ENCODE measurements at regions not wholly inside any gene's neighbourhood (a gene's known extent, or its start where the extent isn't known, plus 50 kb on each side); places are given as distances from the start of the nearest gene placed in this dataset.

DNA sequence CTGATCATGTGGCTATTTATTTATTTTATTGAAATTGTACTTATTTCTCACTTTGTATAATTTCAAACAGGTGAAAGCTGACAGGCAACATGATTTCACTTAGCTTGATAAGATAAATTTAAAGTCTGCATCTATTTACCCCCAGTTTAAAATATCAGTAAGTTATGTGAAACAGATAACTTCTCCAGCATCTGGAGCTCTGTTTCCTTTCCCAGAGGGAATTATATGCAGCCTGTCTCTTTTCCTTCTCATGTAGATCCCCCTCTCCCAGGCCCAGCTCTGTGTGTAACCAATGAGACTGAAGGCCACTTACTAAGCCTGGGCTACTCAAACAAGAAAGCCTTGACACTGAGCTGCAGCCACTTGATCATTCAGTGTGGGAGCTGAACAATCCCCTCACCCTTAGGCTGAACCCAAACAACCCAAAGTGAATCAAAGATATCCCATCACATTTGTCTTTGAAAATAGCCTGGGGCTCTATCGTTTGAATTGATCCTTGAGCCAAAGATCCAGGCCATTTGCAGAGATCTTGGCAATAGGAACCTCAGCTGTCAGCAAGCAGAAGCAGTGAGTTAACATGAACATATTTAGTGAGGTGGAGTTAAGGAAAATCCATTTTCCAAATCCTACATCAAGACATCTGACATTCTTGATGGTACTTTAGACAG lies 383.9 kb downstream of the TGFB2 start:
- no peak for DNase-seq

DNA sequence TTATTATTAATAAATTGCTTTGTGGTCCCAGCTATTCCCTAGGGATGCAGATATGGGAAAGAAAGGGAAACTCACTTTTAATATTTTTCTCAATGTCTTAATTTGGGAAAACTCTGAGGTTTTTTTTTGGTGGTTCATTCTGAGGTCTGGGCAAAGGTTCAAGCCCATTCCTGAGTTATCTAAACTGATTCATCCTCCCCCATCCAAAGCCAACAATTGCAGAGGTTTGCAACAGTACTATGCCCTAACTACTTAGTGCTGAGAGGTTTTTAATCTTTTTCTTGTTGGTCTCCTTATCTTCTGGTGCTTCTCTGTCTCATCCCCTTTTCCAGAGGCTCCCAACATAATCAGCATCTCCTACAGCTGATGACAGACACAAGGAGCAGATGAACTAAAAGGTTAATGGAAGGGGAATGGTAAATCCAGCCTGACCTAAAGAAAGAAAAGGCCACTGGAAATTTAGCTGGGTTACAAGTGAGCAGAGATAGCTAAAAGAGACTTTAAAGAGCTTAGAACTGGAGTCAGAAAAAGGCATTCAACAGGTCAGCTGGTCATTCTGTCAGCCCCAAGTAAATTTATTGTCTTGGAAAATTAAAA lies 390.4 kb downstream of the TGFB2 start:
- DNase-seq: no peak

DNA sequence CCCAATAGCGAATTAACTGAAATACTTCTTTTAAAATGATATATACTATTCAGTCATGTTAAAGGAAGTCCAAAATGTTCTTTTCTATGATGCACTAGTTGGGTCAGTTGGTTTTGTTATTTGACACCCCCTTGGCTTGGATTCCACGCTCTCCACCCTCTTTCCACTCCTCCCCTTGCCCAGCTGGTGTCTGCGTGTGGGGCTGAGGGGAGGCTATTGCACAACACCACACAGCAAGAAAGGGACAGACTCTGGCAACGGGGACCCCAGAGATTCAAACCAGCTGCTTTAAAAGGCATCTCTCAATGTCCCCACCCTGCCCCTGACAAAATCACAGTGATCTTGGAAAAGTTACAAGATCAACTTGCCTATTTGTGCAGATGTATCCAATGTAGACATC lies 394.3 kb downstream of the TGFB2 start:
- no peak for DNase-seq

DNA sequence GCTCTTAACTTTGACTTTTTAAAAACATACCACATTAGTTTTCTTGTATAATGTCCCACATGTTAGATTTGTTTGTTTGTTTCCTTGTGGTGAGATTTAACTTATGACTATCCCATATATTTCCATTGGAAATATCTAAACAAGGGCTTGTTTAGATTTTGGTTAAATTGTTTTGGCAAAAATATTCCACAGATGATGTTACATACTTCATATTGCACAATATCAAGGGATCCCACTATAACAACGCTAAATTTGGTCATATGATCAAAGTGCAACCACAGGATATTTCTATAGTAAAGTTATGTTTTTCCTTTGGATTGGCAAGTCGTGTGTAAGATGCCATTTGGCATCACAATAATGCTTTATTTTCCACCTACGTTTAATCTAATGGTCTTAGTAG lies 396.7 kb downstream of the TGFB2 start:
- DNase-seq: no peak

GRCh38 chr1:218742467-218743262 lies 397.5 kb downstream of the TGFB2 start:
- DNase-seq: no peak

DNA sequence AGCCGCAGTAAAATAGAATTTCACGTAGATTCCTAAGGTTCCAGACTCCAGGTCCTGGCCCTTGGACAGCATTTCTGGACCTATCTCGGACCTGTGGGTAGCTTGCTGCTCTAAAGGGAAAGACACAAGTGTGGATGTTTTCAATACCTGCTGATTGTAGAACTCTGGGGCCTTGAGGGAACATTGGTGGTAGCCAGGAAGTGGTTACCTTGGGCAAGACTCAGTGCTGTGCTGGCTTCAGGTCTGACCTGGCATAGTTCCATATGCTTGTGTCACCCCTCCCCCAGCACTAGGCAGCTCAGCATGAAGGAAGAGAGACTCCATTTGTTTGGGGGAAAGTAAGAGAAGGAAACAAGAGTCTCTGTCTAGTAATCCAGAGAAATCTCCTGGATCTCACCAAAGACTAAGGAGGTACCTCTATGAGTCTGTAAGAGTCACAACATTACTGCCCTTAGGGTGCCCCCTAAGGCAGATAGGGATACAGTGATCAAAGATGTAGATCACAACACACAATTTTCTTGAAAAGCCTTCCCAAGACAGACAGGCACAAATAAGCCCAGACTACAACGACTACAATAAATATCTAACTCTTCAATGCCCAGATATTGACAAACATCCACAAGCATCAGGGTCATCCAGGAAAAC lies 398.8 kb downstream of the TGFB2 start:
- no peak for DNase-seq

- DNase-seq: no peak
Measured at GRCh38 chr1:218748071-218748470, 402.9 kb downstream of the TGFB2 start.

GRCh38 chr1:218750216-218750970 lies 405.3 kb downstream of the TGFB2 start:
- no peak for DNase-seq

DNA sequence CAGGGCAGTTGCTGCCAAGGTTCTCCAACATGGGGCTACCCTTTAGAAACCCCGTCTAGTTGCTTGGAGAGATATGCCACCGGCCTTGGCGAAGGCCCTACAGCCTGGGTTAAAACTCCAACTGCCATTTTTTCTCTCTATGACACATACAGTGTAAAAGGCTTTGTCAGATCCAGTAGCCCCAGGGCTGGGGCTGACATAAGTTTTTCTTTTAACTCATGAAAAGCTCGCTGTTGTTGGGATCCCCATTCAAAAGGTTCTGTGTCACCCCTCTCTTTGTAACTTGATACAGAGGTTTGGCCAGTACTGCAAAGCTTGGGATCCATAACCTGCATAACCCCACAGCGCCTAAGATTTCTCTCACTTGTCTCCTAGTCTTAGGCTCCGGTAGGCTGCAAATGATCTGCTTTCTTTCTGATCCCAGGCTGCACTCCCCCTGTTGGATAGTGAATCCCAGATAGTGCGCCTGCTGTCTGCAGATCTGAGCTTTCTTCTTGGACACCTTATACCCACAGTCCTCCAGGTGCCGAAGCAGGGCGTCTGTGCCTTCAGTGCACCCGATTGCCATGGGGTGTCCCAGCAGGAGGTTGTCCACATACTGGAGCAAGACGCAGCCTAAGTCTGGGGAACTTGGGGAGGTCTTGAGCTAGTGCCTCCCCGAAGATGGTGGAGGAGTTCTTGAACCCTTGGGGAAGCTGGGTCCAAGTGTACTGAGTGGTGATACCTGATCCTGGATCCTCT lies 406.2 kb downstream of the TGFB2 start:
- DNase-seq: no peak

GRCh38 chr1:218752126-218752525 lies 407.0 kb downstream of the TGFB2 start:
- DNase-seq: no peak

GRCh38 chr1:218754477-218754876 lies 409.3 kb downstream of the TGFB2 start:
- no peak for DNase-seq

DNA sequence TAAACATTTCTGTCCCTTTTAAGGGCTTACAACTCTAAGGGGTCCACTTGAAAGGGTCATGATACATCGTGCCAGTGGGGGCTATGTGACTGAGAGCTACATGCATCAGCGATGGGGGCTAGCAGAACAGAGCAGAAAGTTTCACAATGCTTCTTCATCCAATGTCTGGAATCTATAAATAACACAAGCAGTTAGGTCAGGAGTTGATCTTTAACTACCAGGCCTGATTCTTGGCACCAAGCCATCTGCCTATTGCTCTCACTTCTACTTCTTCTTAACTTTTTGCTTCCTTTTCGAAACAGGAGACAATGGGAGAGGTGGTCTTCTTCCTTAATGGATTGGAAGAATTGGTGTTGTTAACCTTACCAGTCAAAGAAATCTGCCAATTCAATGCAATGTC lies 410.0 kb downstream of the TGFB2 start:
- DNase-seq: no peak

- DNase-seq: no peak
Measured at GRCh38 chr1:218759795-218760194, 413.9 kb upstream of the LYPLAL1 start.

GRCh38 chr1:218760601-218761570 lies 412.8 kb upstream of the LYPLAL1 start:
- DNase-seq: no peak

GRCh38 chr1:218763538-218763937 lies 410.1 kb upstream of the LYPLAL1 start:
- no peak for DNase-seq

GRCh38 chr1:218765753-218766152 lies 407.9 kb upstream of the LYPLAL1 start:
- no peak for DNase-seq

DNA sequence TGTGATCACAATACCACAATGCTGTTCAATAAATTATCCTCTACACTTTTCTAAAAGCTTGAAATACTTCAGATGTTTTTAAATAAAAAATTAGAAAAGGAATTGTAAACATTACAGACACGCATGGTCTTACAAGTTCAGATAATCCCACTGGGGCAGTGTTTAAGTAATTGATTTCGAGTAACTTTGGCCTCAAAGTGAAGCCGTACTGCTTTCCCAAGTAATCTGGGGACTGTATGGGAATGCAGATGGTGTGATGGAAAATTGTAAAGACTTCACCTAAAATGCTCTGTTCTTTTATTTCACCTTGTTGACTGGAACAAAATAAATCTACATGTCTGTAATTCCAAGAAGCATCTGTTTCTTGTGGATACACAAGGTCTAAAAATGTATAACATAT lies 401.7 kb upstream of the LYPLAL1 start:
- DNase-seq: no peak

DNA sequence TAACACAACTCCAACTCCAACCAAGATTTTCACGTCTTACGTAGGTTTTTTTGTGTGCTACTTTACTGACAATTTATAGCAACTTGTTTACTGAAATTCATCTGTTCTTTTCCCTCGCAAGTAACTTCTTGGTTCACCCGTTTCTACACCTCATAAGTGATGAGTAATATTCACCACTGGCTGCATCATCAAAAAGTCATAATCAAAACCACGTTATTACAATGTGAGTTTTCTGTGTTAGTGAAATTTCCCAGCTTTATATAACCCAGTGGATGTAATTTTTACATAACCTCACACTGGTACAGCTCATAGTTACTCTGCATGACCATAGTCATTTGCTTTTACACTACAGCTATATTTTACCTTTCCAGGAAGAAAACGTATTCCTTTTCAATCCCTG lies 401.1 kb upstream of the LYPLAL1 start:
- DNase-seq: no peak

DNA sequence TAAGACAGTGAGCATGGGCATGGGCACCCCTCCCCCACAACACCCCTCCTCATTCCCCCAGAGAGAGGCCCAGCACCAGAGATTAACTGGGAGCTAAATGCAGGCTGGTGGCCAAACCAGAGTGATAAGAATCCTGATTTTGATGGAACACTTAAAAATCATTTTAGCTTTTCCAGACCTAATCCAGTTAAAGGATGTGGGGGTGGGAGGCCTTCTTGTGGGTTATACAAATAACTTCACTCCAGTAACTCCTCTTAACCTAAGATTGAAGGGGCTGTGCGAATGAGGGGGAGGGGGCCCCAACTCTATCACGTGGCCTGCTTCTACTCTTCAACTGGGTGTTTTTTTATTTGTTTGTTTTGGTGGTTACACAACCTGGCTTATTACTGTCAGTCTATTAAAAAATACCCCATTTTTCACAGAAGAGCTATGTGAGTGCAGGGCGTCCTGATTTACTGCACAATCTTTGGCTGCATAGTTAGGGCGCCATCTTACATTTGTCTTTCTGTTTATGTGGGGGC lies 398.1 kb upstream of the LYPLAL1 start:
- DNase-seq: no peak

DNA sequence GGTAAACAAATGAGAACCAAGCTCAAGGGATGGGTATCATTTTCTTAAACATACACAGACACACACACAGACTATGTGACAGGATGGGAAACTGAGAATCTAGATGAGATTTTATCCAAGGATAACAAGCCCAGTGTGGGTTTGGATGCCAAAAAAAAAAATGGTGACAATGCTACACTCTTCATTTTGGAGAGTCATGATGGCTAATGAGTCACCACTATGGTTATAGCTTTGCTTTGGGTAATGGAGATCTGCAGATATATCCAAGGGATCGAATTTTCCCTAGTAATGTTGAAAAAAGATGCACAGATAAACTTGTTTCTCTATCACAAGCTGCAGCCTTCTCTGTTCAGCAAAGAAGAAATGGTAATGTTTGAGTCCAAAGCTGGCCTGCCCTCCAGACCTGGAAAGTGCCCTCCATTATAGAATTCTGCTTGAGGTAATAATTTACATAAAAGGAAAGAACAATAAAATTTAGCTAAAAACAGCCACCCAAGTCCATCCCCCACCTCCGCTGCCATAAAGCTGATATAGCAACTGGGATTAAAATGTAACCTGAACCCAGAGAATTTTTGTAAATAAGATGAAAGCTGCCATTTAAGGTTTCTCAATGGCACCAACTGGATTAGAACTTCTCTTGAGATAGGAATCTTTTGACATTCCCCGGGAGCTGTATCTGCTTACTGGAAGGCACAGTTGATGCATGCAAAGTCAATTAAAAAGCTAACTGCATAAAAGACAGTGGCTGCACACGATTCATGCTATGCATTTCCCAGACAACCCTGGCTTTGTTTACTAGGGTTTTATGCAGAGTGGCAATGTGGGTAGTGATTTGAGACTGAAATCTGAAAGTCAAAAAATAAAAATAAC lies 395.2 kb upstream of the LYPLAL1 start:
- DNase-seq: no peak

Data from NCI-H1092 (cell line).